ENCODE measurements at regions not wholly inside any gene's neighbourhood (a gene's known extent, or its start where the extent isn't known, plus 50 kb on each side); places are given as distances from the start of the nearest gene placed in this dataset.

GRCh38 chr2:120596990-120597594 is 138.6 kb upstream of the GLI2 start:
- no peak for TF ChIP-seq POLR2AphosphoS5 (IDR thresholded peaks at IDR 0.05; ENCODE audit: low read depth, low read length)
- TF ChIP-seq TAF1 (IDR thresholded peaks at IDR 0.05; ENCODE audit: borderline replicate concordance, insufficient read depth, low read length) = no peak
- TF ChIP-seq SIN3A (IDR thresholded peaks at IDR 0.05; ENCODE audit: borderline replicate concordance, insufficient read depth, low read length) = no peak

All from PFSK-1 (cell line).